HG03095 (cell line): ENCODE measurements at regions not wholly inside any gene's neighbourhood (a gene's known extent, or its start where the extent isn't known, plus 50 kb on each side); places are given as distances from the start of the nearest gene placed in this dataset.
"Not testable (repeated sequence)": the region's sequence is repeated elsewhere in the genome, so short reads cannot be mapped to it uniquely, and the experiment has no call there.

Source experiments
- ATAC-seq: cut with Tn5 transposase; IDR thresholded peaks from one replicate; pipeline ENCODE4 v1.9.1; 2021; ENCODE audit warnings: moderate library complexity; ENCODE audit not compliant: unreplicated experiment

GRCh38 chr2:31664949-31665724, 84.4 kb upstream of the SRD5A2 start:
- ATAC-seq: no peak

- ATAC-seq: no peak
Measured at GRCh38 chr2:31660812-31661335, 80.1 kb upstream of the SRD5A2 start.

GRCh38 chr2:31660165-31660564, 79.4 kb upstream of the SRD5A2 start:
- no peak for ATAC-seq

- no peak for ATAC-seq
Measured at GRCh38 chr2:31654241-31654640, 73.5 kb upstream of the SRD5A2 start.

GRCh38 chr2:31651736-31652135, 71.0 kb upstream of the SRD5A2 start:
- ATAC-seq: no peak

GRCh38 chr2:31651267-31651666, 70.5 kb upstream of the SRD5A2 start:
- no peak for ATAC-seq

- no peak for ATAC-seq
Measured at GRCh38 chr2:31644551-31644950, 63.8 kb upstream of the SRD5A2 start.

- no peak for ATAC-seq
Measured at GRCh38 chr2:31642707-31643106, 62.0 kb upstream of the SRD5A2 start.

GRCh38 chr2:31632201-31632600, 51.5 kb upstream of the SRD5A2 start:
- ATAC-seq: not testable (repeated sequence)
